PC-9 (cell line): ENCODE measurements at regions not wholly inside any gene's neighbourhood (a gene's known extent, or its start where the extent isn't known, plus 50 kb on each side); places are given as distances from the start of the nearest gene placed in this dataset.

Experiments
- BruUV-seq: library from RNA; stranded (reverse); fragments of 400-500 nt; replicated peaks from 2 replicates; lab custom pipeline; 2021; lab: Mats Ljungman, UMichigan
- CTCF ChIA-PET: fragments of 300-600 bp; sonication (Branson Sonifier 250); formaldehyde crosslinking; loops from one replicate; lab custom pipeline; 2022; ENCODE audit warnings: antibody characterized with exemption; lab: Charles Lee
- POLR2A ChIA-PET: fragments of 300-600 bp; sonication (Branson Sonifier 250); formaldehyde crosslinking; loops from one replicate; lab custom pipeline; 2022; ENCODE audit warnings: antibody characterized with exemption; ENCODE audit not compliant: unreplicated experiment; lab: Charles Lee
- DNase-seq, 2 experiments: peaks; one replicate each; pipeline versions ENCODE4 v3.0.0 to v3.0.0-alpha.2; 2015 to 2022; ENCODE audit warnings: mixed read lengths in 1 of 2
- H2AFZ ChIP-seq: fragments of 200-600 bp; sonication (generic); 2 replicates; pipeline ENCODE4 v1.8.1; 2017; ENCODE audit warnings: antibody characterized with exemption
- H3F3A ChIP-seq: fragments of 200-600 bp; sonication (generic); 2 replicates; pipeline ENCODE4 v1.8.1; 2017; ENCODE audit warnings: antibody characterized with exemption, mild to moderate bottlenecking, low read depth; ENCODE audit not compliant: insufficient read depth
- H3K27ac ChIP-seq: fragments of 200-600 bp; sonication (generic); 2 replicates; pipeline ENCODE4 v1.6.1; 2016; ENCODE audit warnings: mixed run types
- H3K27me3 ChIP-seq: fragments of 200-600 bp; sonication (generic); 2 replicates; pipeline ENCODE4 v1.6.1; 2016; ENCODE audit warnings: low read depth, mixed run types; ENCODE audit not compliant: insufficient read depth
- H3K36me3 ChIP-seq: fragments of 200-600 bp; sonication (generic); 2 replicates; pipeline ENCODE4 v1.6.1; 2016; ENCODE audit warnings: low read depth, mixed run types
- H3K4me1 ChIP-seq: fragments of 200-600 bp; sonication (generic); replicated peaks from 2 replicates; pipeline ENCODE4 v1.6.1; 2016; ENCODE audit warnings: mixed run types; ENCODE audit not compliant: insufficient read depth
- H3K4me2 ChIP-seq: fragments of 200-600 bp; sonication (generic); 2 replicates; pipeline ENCODE4 v1.6.1; 2017; ENCODE audit warnings: mixed run types
- H3K4me3 ChIP-seq: fragments of 200-600 bp; sonication (generic); 2 replicates; pipeline ENCODE4 v1.6.1; 2016; ENCODE audit warnings: mixed run types
- H3K79me2 ChIP-seq: fragments of 200-600 bp; sonication (generic); 2 replicates; pipeline ENCODE4 v1.6.1; 2017; ENCODE audit warnings: low read depth, mixed run types
- H3K9me2 ChIP-seq: fragments of 200-600 bp; sonication (generic); 2 replicates; pipeline ENCODE4 v1.8.1; 2017; ENCODE audit warnings: mild to moderate bottlenecking; ENCODE audit not compliant: insufficient read depth
- H3K9me3 ChIP-seq: fragments of 200-600 bp; sonication (generic); 2 replicates; pipeline ENCODE4 v1.8.1; 2016; ENCODE audit warnings: low read depth; ENCODE audit not compliant: insufficient read depth
- H4K20me1 ChIP-seq: fragments of 200-600 bp; sonication (generic); 2 replicates; pipeline ENCODE4 v1.8.1; 2017; ENCODE audit not compliant: insufficient read depth
- EZH2 ChIP-seq: fragments of 200-600 bp; sonication (generic); IDR thresholded peaks from 2 replicates; pipeline ENCODE4 v1.8.0; 2017; ENCODE audit warnings: antibody characterized with exemption, low read depth
- intact Hi-C: fragments of 100-400 bp; cut with micrococcal nuclease; formaldehyde crosslinking; loops from one replicate; pipeline ENCODE4 v1.10.0; 2022; ENCODE audit not compliant: unreplicated experiment
- TF ChIP-seq, protein P1 (sequence below): fragments of 200-600 bp; sonication (generic); conservative IDR thresholded peaks from 2 replicates; pipeline ENCODE4 v1.6.1; 2017; ENCODE audit warnings: mixed run types, antibody characterized with exemption, mild to moderate bottlenecking, moderate library complexity

DNA sequence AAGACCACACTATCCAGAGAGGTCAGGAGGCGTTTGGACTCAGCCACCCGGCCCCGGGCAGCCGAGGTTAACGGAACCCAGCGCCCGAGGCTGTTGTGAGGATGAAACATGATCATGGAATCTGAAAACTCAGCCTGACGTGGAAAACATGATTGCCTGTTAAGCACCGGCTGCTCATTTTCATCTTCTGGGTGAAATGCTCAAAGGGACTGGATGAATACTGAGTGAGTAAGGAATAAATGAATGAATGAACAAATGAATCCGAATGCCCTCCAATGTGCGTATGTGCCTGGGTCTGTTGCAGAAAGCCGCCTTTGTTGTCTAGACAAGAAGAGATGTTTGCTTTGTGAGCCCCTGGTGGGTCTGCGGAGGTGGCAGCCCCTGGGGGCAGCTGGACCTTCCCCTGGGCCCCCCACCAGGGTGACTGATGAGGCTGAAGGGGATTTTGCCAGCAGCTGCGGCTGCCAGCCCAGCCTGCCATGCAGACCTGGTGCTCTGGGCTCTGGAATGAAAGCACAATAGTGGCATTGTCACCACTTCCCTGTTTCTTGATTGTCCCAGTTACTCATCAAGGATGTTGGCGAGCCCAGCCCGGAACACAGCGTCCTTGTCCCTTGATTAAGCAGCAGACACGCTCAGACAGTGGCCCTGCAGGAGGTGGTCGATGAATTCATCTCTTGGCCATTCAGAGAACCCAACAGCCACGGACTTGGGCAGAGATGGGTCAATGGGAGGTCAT lies 211.1 kb downstream of the ANKRD60 start:
- ChIA-PET CTCF (no interaction called here), POLR2A (interaction anchor here (0.5 kb wide), 1 partner anchor 1076 kb away, joined by 8 read pairs; no protein-coding TSS in a partner anchor)
- H3F3A ChIP-seq, result peaks cover 66% of the 10 kb centered on the region
- H3K4me3 ChIP-seq, result no peak overlapping the region; the same call in 1 of the 2 replicates
- no peaks in the 10 kb centered on the region for H3K9me2 ChIP-seq
- H2AFZ ChIP-seq, result peak overlapping the region; percentile 17; the same call in 1 of the 2 replicates
- H3K36me3 ChIP-seq, result no peaks in the 10 kb centered on the region
- H3K4me1 ChIP-seq, result peaks cover 87% of the 10 kb centered on the region
- peak; percentile 80 to 95 for DNase-seq
- no peaks in the 10 kb centered on the region for H3K79me2 ChIP-seq
- H3K27ac ChIP-seq, result peak overlapping the region; percentile 93
- TF ChIP-seq EZH2, result no peak
- TF ChIP-seq, protein P1, sequence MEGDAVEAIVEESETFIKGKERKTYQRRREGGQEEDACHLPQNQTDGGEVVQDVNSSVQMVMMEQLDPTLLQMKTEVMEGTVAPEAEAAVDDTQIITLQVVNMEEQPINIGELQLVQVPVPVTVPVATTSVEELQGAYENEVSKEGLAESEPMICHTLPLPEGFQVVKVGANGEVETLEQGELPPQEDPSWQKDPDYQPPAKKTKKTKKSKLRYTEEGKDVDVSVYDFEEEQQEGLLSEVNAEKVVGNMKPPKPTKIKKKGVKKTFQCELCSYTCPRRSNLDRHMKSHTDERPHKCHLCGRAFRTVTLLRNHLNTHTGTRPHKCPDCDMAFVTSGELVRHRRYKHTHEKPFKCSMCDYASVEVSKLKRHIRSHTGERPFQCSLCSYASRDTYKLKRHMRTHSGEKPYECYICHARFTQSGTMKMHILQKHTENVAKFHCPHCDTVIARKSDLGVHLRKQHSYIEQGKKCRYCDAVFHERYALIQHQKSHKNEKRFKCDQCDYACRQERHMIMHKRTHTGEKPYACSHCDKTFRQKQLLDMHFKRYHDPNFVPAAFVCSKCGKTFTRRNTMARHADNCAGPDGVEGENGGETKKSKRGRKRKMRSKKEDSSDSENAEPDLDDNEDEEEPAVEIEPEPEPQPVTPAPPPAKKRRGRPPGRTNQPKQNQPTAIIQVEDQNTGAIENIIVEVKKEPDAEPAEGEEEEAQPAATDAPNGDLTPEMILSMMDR, result no peak
- peak overlapping the region; percentile 79 for H3K4me2 ChIP-seq
- BruUV-seq, result no TSS peak
- intact Hi-C loops, result loop anchor here (1.0 to 10.0 kb wide), 9 partner anchors 26 to 403 kb away; partner anchors contain the start of gene PMEPA1
- no peaks in the 10 kb centered on the region for H3K27me3 ChIP-seq
- H4K20me1 ChIP-seq, result no peaks in the 10 kb centered on the region
- H3K9me3 ChIP-seq, result no peaks in the 10 kb centered on the region

DNA sequence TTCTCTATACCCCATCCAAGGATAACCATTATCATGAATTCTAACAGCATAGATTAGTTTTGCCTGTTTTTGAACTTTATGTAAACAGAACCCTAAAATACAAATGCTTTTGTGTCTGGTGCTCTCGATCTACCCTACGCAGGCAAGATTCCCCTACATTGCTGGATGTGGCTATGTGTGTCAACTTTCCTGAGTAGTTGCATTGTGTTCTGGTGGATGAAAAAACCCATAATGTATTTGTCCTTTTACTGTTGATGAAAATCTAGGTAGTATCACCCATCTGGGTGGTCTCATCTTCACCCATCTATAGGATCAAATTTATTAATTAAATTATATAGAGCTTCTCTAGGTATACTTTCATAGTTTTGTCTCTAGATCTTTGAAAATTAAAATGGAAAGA lies 211.7 kb downstream of the ANKRD60 start:
- Histone ChIP-seq H3F3A (peaks cover 66% of the 10 kb centered on the region), H3K9me3 (no peaks in the 10 kb centered on the region), H3K79me2 (no peaks in the 10 kb centered on the region), H3K9me2 (no peaks in the 10 kb centered on the region), H3K4me3 (no peak overlapping the region; the same call in 1 of the 2 replicates), H3K4me2 (peak overlapping the region; percentile 79), H3K4me1 (peaks cover 84% of the 10 kb centered on the region), H3K36me3 (no peaks in the 10 kb centered on the region), H3K27ac (peak overlapping the region; percentile 93), H3K27me3 (no peaks in the 10 kb centered on the region), H4K20me1 (no peaks in the 10 kb centered on the region), H2AFZ (no peak overlapping the region)
- intact Hi-C loops, result loop anchor here (1.0 to 10.0 kb wide), 9 partner anchors 25 to 402 kb away; partner anchors contain the start of gene PMEPA1
- TF ChIP-seq EZH2, result no peak
- TF ChIP-seq, protein P1, result no peak
- ChIA-PET POLR2A (interaction anchor here (0.5 kb wide), 1 partner anchor 1077 kb away, joined by 8 read pairs; no protein-coding TSS in a partner anchor), CTCF (no interaction called here)
- DNase-seq, result no peak
- BruUV-seq, result no TSS peak

DNA sequence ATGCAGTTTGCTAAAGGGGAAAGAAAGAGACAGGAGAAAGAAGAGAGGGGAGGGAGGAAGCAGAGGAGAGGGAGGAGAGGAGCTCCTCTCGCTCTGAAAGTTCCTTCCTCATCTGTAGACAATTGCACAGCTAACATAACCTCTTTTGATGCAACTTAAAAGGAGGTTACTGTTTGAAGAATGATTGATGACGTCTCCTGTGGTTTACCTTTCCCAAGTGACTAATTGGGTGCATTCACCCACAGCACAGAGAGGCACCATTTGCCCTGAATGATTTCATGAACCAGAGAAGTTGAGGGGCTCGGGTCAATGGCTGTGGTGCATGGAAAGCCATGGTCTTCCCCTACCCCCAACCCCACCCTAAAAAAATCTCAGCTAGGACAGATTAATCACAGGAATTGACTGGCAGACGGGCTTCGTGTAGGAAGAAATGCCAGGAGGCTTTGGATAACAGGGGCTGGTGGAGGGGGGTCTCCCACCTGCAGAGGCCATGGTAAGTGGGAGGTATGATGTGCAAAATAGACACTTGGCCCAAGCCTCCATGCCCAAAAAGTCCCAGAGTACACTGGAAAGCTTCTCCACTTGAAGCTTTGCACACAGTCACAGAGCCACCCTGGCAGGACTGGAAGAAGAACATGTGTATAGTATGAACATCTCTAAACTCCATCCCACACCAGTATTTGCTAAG lies 213.7 kb downstream of the ANKRD60 start:
- no peak for TF ChIP-seq EZH2
- TF ChIP-seq, protein P1, result no peak
- H3F3A ChIP-seq, result peaks cover 64% of the 10 kb centered on the region
- H3K27me3 ChIP-seq, result no peaks in the 10 kb centered on the region
- H3K9me3 ChIP-seq, result no peaks in the 10 kb centered on the region
- intact Hi-C loops, result loop anchor here (1.0 to 10.0 kb wide), 3 partner anchors 163 to 400 kb away; no protein-coding TSS in a partner anchor
- H3K9me2 ChIP-seq, result no peaks in the 10 kb centered on the region
- H4K20me1 ChIP-seq, result no peaks in the 10 kb centered on the region
- H3K27ac ChIP-seq, result peak overlapping the region; percentile 75
- peak overlapping the region; percentile 52 for H3K4me2 ChIP-seq
- DNase-seq, result peak in 1 of 2 experiments; percentile 91
- peaks cover 66% of the 10 kb centered on the region for H3K4me1 ChIP-seq
- BruUV-seq, result no TSS peak
- no peaks in the 10 kb centered on the region for H3K79me2 ChIP-seq
- POLR2A ChIA-PET, result interaction anchor here (0.6 kb wide), 2 partner anchors 322 to 393 kb away, joined by 3 read pairs; no protein-coding TSS in a partner anchor
- no peaks in the 10 kb centered on the region for H3K36me3 ChIP-seq
- no peak overlapping the region for H2AFZ ChIP-seq
- H3K4me3 ChIP-seq, result no peak overlapping the region
- CTCF ChIA-PET, result interaction anchor here (0.6 to 1.1 kb wide), 3 partner anchors 18 to 97 kb away, joined by 3 to 4 read pairs (median 3); no protein-coding TSS in a partner anchor
